Activated CD4-positive, alpha-beta T cell treated with anti-CD3 and anti-CD28 coated beads for 24 hours (primary cell): ENCODE measurements at regions not wholly inside any gene's neighbourhood (a gene's known extent, or its start where the extent isn't known, plus 50 kb on each side); places are given as distances from the start of the nearest gene placed in this dataset.
"Not testable (repeated sequence)": the region's sequence is repeated elsewhere in the genome, so short reads cannot be mapped to it uniquely, and the experiment has no call there.

Experiments
- DNase-seq, 2 donors: peaks; one replicate each; pipeline ENCODE4 v3.0.0-alpha.2; 2020; ENCODE audit warnings: low read depth in 2 of 2

- DNase-seq, result not testable (repeated sequence)
These were observed 87.3 kb upstream of the EEPD1 start for GRCh38 chr7:36065563-36066342.

DNA sequence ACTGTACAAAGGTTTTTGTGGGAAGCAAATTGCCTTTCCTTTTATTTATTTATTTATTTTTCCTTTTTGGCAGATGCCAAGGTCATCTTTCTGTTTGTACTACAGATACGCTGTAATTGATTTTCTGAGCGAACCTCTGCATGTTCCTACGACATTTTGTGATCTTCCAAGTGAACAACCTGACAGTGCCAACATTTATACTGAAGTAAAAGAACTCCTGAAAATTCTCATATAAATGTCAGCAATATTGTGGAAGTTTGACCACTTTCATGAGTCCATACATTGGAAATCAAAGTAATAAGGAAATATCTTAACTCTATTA, 86.8 kb upstream of the EEPD1 start:
- DNase-seq, result no peak

DNA sequence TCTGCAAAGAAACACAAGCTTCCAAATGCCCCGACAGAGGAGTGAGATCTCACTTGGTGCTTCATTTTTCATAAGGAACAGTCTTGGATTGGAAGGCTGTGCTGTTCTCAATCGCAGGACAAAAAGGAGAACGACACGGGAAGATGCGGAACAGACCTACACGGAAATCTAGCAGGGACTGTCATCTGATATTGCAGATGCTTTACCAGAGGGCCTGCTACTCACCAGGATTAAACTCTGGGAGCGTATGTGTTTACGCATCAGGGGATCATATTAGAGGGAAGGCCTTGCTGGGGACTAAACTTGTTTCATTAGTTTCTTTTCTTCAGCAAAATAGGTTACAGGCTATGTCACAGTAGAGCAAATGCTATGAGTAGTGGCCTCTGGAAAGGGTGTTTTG, 82.8 kb upstream of the EEPD1 start:
- no peak for DNase-seq

DNA sequence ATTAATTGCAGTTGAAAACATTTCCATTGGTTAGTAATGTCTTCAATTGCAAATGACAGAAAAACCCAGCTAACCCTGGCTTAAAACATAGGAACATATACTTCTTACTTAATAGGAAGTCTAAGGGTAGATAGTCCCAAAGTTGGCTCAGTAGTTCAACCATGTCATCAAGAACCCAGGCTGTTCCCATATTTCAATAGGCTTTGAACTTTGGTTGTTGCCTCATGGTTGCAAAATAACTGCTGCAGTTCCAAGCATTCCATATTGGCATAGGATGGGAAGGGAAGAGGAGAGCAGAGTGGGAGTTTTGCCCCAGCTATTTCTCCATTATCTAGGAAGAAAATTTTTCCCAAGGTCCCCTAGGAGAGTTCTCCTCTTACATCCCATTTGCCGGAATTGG, 81.4 kb upstream of the EEPD1 start:
- DNase-seq, result no peak

DNA sequence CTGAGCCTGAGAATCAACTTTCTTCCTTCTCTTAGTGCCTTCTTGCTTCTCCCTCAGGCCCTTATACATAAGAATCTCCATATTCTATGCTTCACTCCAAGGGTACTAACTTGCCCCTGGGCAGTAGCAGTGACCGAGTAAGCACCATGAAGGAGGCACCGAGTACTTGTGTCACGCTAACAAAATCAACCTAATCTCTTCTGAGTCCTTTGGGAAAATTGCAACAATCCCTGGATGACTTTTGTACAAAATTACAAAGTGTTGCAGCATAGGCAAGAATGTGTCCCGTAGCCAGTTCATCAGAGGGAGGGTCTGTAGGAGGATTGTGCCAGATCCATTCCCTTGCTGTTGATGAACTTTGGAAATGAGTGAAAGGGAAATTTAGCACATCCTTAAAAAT, 80.4 kb upstream of the EEPD1 start:
- no peak for DNase-seq

GRCh38 chr7:36075561-36075960, 77.5 kb upstream of the EEPD1 start:
- no peak for DNase-seq

DNA sequence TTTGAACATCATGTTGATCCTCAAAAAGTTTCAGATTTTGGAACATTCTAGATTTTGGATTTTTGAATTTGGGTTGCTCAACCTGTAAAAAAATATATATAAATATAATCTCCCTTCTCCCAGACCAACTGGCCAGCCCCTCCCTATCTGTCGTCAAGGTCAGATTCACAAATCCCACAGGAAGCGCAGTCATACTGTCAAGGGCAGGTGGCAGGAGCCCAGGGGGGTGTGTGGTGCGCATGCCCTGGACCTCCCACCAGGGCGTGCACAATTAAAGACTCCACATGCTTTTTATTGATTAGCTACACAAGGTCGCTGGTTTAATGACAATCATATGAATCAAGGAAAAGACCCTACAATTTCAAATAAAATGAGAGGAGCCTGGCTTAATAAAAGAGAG, 77.0 kb upstream of the EEPD1 start:
- DNase-seq, result no peak

DNA sequence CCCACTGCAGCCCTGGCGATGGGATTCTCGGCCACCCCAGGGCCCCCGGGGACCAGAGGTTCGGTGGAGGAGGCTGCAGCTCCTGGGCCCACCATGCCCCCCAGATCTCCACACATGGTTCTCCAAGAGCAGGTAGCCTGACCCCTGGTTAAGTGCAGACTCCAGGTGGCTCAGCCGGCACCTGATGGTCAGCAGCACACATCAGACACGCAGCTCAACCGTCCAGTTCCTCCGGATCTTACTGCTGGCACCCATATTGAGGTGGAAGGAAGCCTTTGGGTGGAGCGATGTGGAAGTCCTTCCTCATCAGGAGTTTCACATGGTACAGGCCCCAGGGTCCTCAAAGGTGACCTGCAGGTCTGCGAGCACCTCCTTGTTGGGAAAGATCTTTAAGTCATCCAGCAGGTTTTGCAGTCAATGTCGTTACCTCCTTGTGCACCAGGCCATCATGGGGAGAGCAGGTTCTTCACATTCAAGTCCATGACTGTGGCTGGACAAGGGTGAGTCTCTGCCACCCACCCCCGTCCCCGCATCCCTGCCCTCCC, 74.2 kb upstream of the EEPD1 start:
- no peak for DNase-seq

DNA sequence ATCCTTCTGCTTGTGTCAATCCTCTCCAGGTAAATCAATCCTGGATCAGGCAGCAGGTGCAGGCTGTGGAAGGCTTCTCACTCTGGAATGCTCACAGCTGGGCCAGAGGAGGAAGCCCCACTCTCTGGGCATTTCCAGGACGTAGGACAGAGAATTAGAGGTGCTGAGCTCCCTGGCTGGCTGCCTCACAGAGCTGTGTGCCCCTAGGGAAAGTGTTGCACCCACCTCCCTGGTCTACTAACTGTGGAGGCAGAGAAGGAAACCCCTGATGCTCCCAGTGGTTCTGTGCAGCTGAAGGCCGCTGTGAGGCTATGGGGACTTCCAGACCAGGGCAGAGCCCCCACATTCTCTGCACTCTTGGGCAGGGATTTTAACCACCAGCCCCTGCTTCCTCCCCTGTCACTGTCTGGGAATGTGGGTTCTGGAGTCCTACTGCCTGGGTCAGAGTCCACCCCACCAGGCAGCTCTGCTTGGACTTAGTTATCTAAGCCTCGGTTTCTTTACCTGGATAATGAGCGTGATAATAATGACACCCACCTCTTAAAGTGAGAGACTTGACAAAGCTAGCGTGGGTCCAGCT, 73.5 kb upstream of the EEPD1 start:
- DNase-seq, result no peak

DNA sequence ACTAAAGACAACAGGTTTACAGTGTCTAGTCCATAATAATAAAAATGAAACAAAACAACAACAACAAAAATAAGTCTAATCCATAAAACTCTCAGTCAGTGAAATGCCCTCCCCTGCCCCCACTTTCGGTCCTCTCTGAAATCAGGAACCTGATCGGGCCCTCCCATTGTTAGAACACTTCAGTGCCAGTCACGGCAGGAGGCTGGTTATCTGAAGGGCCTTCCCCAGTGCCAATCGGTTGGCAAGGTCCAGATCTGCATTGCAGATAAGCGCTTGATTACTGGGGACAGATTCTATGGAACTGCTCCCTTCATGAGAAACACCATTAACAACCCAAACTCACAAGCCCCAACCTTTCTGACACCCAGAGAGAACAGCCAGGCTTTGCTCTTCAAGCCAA, 72.2 kb upstream of the EEPD1 start:
- DNase-seq, result no peak

DNA sequence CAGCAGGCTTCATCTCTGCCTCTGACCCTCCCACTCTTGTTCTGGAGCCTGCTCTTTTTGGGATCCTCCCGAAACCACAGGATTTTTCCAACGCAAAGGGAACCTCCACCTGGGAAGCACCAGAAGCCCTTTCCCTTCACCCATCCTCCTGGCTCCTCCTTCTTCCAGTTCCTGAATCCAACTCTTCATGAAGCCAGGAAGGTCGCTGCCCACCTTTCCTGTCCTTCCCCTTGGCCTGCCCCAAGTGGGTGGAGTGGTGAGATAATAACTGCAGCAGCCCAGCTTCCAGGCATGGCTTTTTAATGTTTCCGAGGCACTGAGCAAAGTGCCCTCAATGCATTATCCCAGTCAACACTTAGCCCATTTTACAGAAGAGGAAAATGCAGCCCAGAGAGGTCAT, 70.8 kb upstream of the EEPD1 start:
- no peak for DNase-seq

- no peak for DNase-seq
These were observed 70.1 kb upstream of the EEPD1 start for GRCh38 chr7:36082910-36083309.

- no peak for DNase-seq
These were observed 69.3 kb upstream of the EEPD1 start for GRCh38 chr7:36083626-36084380.

- no peak for DNase-seq
These were observed 68.5 kb upstream of the EEPD1 start for GRCh38 chr7:36084485-36085091.

DNA sequence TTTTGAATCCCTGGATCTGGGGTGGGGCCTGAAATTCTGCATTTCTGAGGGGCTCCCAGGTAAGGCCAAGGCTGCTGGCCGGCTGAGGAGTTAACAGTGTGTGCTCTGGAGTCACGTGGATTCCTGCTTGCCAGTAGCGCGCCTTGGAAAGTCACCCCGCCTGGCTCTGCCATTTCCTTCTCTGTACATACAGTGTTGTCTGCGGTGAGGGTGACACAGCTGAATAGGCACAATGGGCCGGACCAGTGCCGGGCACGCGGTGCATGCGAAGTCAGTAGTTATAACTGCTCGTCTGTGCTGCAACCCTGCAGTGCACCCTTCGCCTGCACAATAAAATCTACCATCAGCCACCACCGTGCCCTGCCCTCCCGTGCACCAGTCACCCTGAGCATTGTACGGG, 68.0 kb upstream of the EEPD1 start:
- DNase-seq, result no peak

GRCh38 chr7:36086571-36086970, 66.5 kb upstream of the EEPD1 start:
- no peak for DNase-seq

DNA sequence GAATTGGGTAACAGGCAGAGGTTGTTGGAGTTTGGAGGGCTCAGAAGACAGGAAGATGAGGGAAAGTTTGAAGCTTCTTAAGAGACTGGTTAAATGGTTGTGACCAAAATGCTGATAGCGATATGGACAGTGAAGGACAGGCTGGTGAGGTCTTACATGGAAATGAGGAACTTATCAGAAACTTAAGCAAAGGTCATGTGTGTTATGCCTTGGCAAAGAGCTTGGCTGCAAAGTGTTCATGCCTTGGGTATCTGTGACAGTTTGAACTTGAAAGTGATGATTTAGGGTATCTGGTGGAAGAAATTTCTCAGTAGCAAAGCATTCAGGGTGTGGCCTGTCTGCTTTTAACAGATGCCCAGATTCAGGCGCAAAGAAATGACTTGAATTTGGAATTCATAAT, 64.5 kb upstream of the EEPD1 start:
- no peak for DNase-seq

- no peak for DNase-seq
These were observed 64.1 kb upstream of the EEPD1 start for GRCh38 chr7:36088966-36089365.

GRCh38 chr7:36090976-36091873, 61.8 kb upstream of the EEPD1 start:
- no peak for DNase-seq

- no peak for DNase-seq
These were observed 61.2 kb upstream of the EEPD1 start for GRCh38 chr7:36091874-36092176.

- no peak for DNase-seq
These were observed 60.8 kb upstream of the EEPD1 start for GRCh38 chr7:36092221-36092771.
